Neural progenitor cell (in vitro differentiated cells): ENCODE measurements at regions not wholly inside any gene's neighbourhood (a gene's known extent, or its start where the extent isn't known, plus 50 kb on each side); places are given as distances from the start of the nearest gene placed in this dataset.

Experiments used
- DNase-seq: peaks from one replicate; pipeline ENCODE4 v3.0.0-alpha.2; 2016; ENCODE audit warnings: low spot score
- H2AFZ ChIP-seq: fragments of 200-600 bp; sonication (generic); replicated peaks from 2 replicates; pipeline ENCODE4 v1.6.1; 2016; ENCODE audit warnings: antibody characterized with exemption
- H3F3A ChIP-seq: fragments of 200-600 bp; sonication (generic); 2 replicates; pipeline ENCODE4 v1.6.1; 2016; ENCODE audit warnings: antibody characterized with exemption, low read depth
- H3K27ac ChIP-seq: fragments of 200-600 bp; sonication (generic); 2 replicates; pipeline ENCODE4 v1.5.1; 2016; ENCODE audit warnings: mild to moderate bottlenecking
- H3K27me3 ChIP-seq: fragments of 200-600 bp; sonication (generic); 2 replicates; pipeline ENCODE4 v1.6.1; 2016; ENCODE audit warnings: mild to moderate bottlenecking, moderate library complexity
- H3K36me3 ChIP-seq: fragments of 200-600 bp; sonication (generic); 2 replicates; pipeline ENCODE4 v1.5.1; 2016
- H3K4me1 ChIP-seq: fragments of 200-600 bp; sonication (generic); 2 replicates; pipeline ENCODE4 v1.6.1; 2016; ENCODE audit warnings: mixed run types
- H3K4me2 ChIP-seq: fragments of 200-600 bp; sonication (generic); 2 replicates; pipeline ENCODE4 v1.6.1; 2016
- H3K4me3 ChIP-seq: fragments of 200-600 bp; sonication (generic); 2 replicates; pipeline ENCODE4 v1.5.1; 2016
- H3K79me2 ChIP-seq: fragments of 200-600 bp; sonication (generic); 2 replicates; pipeline ENCODE4 v1.6.1; 2016; ENCODE audit warnings: low read depth
- H3K9ac ChIP-seq: fragments of 200-600 bp; sonication (generic); 2 replicates; pipeline ENCODE4 v1.6.1; 2016
- H3K9me3 ChIP-seq: fragments of 200-600 bp; sonication (generic); 2 replicates; pipeline ENCODE4 v1.5.1; 2016; ENCODE audit warnings: low read depth
- H4K20me1 ChIP-seq: fragments of 200-600 bp; sonication (generic); 2 replicates; pipeline ENCODE4 v1.6.1; 2016; ENCODE audit warnings: low read depth
- H3K27ac Mint-ChIP-seq: 3 replicates; pipeline ENCODE4 v1.8.0; 2021; ENCODE audit warnings: mixed read lengths
- H3K27me3 Mint-ChIP-seq: 2 replicates; pipeline ENCODE4 v1.8.0; 2022; ENCODE audit warnings: low read depth, mild to moderate bottlenecking, inconsistent platforms, moderate library complexity, mixed read lengths; ENCODE audit not compliant: insufficient read depth
- H3K36me3 Mint-ChIP-seq: 3 replicates; pipeline ENCODE4 v1.8.0; 2021; ENCODE audit warnings: mixed read lengths
- H3K4me1 Mint-ChIP-seq: 3 replicates; pipeline ENCODE4 v1.8.0; 2021; ENCODE audit warnings: mixed read lengths
- H3K4me3 Mint-ChIP-seq: 3 replicates; pipeline ENCODE4 v1.8.0; 2021; ENCODE audit warnings: mild to moderate bottlenecking, moderate library complexity, mixed read lengths
- H3K9me3 Mint-ChIP-seq: 3 replicates; pipeline ENCODE4 v1.8.0; 2020; ENCODE audit warnings: mixed read lengths
- CTCF ChIP-seq: fragments of 200-600 bp; sonication (generic); IDR thresholded peaks from 2 replicates; pipeline ENCODE4 v1.5.1; 2017; ENCODE audit warnings: antibody characterized with exemption, mild to moderate bottlenecking
- EZH2 ChIP-seq: fragments of 200-600 bp; sonication (generic); IDR thresholded peaks from 2 replicates; pipeline ENCODE4 v1.6.1; 2017; ENCODE audit warnings: antibody characterized with exemption, mild to moderate bottlenecking, moderate library complexity
- EZH2phosphoT487 ChIP-seq: fragments of 200-600 bp; sonication (generic); IDR thresholded peaks from 2 replicates; pipeline ENCODE4 v1.6.1; 2017; ENCODE audit warnings: antibody characterized with exemption

- Histone ChIP-seq H3K36me3 (no peaks in the 10 kb centered on the region), H4K20me1 (no peaks in the 10 kb centered on the region), H3K79me2 (no peaks in the 10 kb centered on the region), H2AFZ (no peak overlapping the region), H3K4me1 (no peaks in the 10 kb centered on the region), H3K4me3 (no peak overlapping the region), H3K27ac (no peak overlapping the region), H3F3A (no peaks in the 10 kb centered on the region), H3K27me3 (no peaks in the 10 kb centered on the region), H3K9ac (no peak overlapping the region), H3K9me3 (no peaks in the 10 kb centered on the region), H3K4me2 (no peak overlapping the region)
- no peaks in the 10 kb centered on the region for H3K4me1 Mint-ChIP-seq
- H3K27me3 Mint-ChIP-seq, result no peaks in the 10 kb centered on the region
- DNase-seq, result no peak
- TF ChIP-seq CTCF (no peak), EZH2phosphoT487 (no peak), EZH2 (no peak)
- H3K36me3 Mint-ChIP-seq, result no peaks in the 10 kb centered on the region
- H3K9me3 Mint-ChIP-seq, result no peaks in the 10 kb centered on the region
- H3K27ac Mint-ChIP-seq, result no peak overlapping the region
- H3K4me3 Mint-ChIP-seq, result no peak overlapping the region
Measured at GRCh38 chr20:24052599-24053275, 64.2 kb upstream of the GGTLC1 start.

DNA sequence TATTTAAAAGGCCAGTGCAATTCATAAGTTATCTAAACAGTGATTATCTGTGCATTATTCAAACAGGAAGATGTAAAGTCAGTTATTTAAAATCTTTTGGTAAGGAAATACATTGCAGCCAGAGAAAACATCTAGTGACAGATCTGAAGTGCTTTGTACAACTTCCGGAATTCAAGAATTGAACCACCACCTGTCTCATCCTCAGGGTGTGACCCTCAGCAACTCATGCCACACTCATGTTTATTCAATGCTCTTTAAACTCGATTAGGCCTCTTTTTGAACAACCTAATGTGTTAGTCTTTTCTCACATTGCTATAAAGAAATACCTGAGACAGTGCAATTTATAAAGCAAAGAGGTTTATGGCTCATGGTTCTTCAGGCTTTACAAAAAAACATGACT lies 62.6 kb upstream of the GGTLC1 start:
- DNase-seq, result no peak
- no peak overlapping the region for H2AFZ ChIP-seq

GRCh38 chr20:24050119-24050518 lies 61.5 kb upstream of the GGTLC1 start:
- no peak for DNase-seq
- Histone ChIP-seq H3K27ac (no peak overlapping the region), H3K9me3 (no peaks in the 10 kb centered on the region), H3K9ac (no peak overlapping the region), H3K79me2 (no peaks in the 10 kb centered on the region), H3K36me3 (no peaks in the 10 kb centered on the region), H4K20me1 (no peaks in the 10 kb centered on the region), H3K4me3 (no peak overlapping the region), H3K4me2 (no peak overlapping the region), H3K27me3 (no peaks in the 10 kb centered on the region), H3K4me1 (no peaks in the 10 kb centered on the region), H2AFZ (no peak overlapping the region), H3F3A (no peaks in the 10 kb centered on the region)
- no peak overlapping the region for H3K27ac Mint-ChIP-seq
- H3K9me3 Mint-ChIP-seq, result no peaks in the 10 kb centered on the region
- H3K4me3 Mint-ChIP-seq, result no peak overlapping the region
- no peak for TF ChIP-seq CTCF
- no peak for TF ChIP-seq EZH2
- no peaks in the 10 kb centered on the region for H3K27me3 Mint-ChIP-seq
- peaks cover 7% of the 10 kb centered on the region for H3K4me1 Mint-ChIP-seq
- no peaks in the 10 kb centered on the region for H3K36me3 Mint-ChIP-seq

More for the DNA sequence above, 62.6 kb upstream of the GGTLC1 start:
- H3K27ac Mint-ChIP-seq, result no peak overlapping the region
- Histone ChIP-seq H3K9ac (no peak overlapping the region), H3K27ac (no peak overlapping the region), H3K4me3 (no peak overlapping the region), H4K20me1 (no peaks in the 10 kb centered on the region), H3K27me3 (no peaks in the 10 kb centered on the region), H3F3A (no peaks in the 10 kb centered on the region), H3K9me3 (no peaks in the 10 kb centered on the region), H3K36me3 (no peaks in the 10 kb centered on the region), H3K79me2 (no peaks in the 10 kb centered on the region), H3K4me1 (no peaks in the 10 kb centered on the region), H3K4me2 (no peak overlapping the region)
- TF ChIP-seq EZH2, result no peak
- TF ChIP-seq CTCF, result no peak
- no peak for TF ChIP-seq EZH2phosphoT487
- no peaks in the 10 kb centered on the region for H3K36me3 Mint-ChIP-seq
- H3K4me3 Mint-ChIP-seq, result no peak overlapping the region
- H3K4me1 Mint-ChIP-seq, result peaks cover 3% of the 10 kb centered on the region
- H3K9me3 Mint-ChIP-seq, result no peaks in the 10 kb centered on the region
- no peaks in the 10 kb centered on the region for H3K27me3 Mint-ChIP-seq
